ENCODE measurements at regions not wholly inside any gene's neighbourhood (a gene's known extent, or its start where the extent isn't known, plus 50 kb on each side); places are given as distances from the start of the nearest gene placed in this dataset.

DNA sequence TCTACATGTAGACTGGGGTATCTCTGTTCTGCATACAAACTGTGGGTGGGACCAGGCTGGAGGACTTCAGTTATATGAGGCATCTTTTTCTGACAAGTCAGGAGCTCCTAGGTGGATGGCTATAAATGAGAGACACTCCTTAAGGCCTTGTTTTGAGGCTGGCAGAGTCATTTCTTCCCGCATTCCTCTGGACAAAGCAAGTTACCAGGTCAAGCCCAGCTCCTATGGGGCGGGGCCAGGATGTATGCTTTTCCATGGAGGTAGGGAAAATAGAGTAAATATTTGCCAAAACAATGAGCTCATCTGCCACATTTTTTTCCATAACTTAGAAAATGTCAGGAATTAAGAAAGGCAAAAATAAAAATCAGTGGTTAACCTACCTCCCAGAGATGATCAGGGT is 283.4 kb downstream of the GPR37 start:
- no peak for TF ChIP-seq EP300 (IDR thresholded peaks at IDR 0.05)
- TF ChIP-seq, protein P1, sequence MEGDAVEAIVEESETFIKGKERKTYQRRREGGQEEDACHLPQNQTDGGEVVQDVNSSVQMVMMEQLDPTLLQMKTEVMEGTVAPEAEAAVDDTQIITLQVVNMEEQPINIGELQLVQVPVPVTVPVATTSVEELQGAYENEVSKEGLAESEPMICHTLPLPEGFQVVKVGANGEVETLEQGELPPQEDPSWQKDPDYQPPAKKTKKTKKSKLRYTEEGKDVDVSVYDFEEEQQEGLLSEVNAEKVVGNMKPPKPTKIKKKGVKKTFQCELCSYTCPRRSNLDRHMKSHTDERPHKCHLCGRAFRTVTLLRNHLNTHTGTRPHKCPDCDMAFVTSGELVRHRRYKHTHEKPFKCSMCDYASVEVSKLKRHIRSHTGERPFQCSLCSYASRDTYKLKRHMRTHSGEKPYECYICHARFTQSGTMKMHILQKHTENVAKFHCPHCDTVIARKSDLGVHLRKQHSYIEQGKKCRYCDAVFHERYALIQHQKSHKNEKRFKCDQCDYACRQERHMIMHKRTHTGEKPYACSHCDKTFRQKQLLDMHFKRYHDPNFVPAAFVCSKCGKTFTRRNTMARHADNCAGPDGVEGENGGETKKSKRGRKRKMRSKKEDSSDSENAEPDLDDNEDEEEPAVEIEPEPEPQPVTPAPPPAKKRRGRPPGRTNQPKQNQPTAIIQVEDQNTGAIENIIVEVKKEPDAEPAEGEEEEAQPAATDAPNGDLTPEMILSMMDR (IDR thresholded peaks at IDR 0.05): no peak
- no peak for TF ChIP-seq POLR2AphosphoS5 (IDR thresholded peaks at IDR 0.05)
- TF ChIP-seq POLR2A (IDR thresholded peaks at IDR 0.05): no peak

All from sigmoid colon (tissue), 4 donors.